ENCODE measurements at regions not wholly inside any gene's neighbourhood (a gene's known extent, or its start where the extent isn't known, plus 50 kb on each side); places are given as distances from the start of the nearest gene placed in this dataset.

- no peak for TF ChIP-seq CTCF (IDR thresholded peaks at IDR 0.05; ENCODE audit: low read depth, low read length)
- TF ChIP-seq EZH2phosphoT487 (IDR thresholded peaks at IDR 0.05; ENCODE audit: low read depth), result no peak
Measured at GRCh38 chr21:32183396-32183795, 95.5 kb downstream of the MIS18A start.

All from OCI-LY3 (cell line).